Femur (tissue), 1 donor: ENCODE measurements at regions not wholly inside any gene's neighbourhood (a gene's known extent, or its start where the extent isn't known, plus 50 kb on each side); places are given as distances from the start of the nearest gene placed in this dataset.
"Not testable (repeated sequence)": the region's sequence is repeated elsewhere in the genome, so short reads cannot be mapped to it uniquely, and the experiment has no call there.

Experiments used
- DNase-seq: peaks from one replicate; pipeline ENCODE4 v3.0.0-alpha.2; 2017

GRCh38 chr17:64771980-64772844 lies 110.1 kb upstream of the SMURF2 start:
- DNase-seq, result no peak

- no peak for DNase-seq
These were observed 107.6 kb upstream of the SMURF2 start for GRCh38 chr17:64769712-64770111.

- DNase-seq, result no peak
These were observed 105.3 kb upstream of the SMURF2 start for GRCh38 chr17:64767269-64767997.

GRCh38 chr17:64765191-64765889 lies 103.2 kb upstream of the SMURF2 start:
- no peak for DNase-seq

GRCh38 chr17:64750891-64751677 lies 89.0 kb upstream of the SMURF2 start:
- DNase-seq, result no peak

GRCh38 chr17:64750478-64750877 lies 88.4 kb upstream of the SMURF2 start:
- DNase-seq, result no peak

- no peak for DNase-seq
These were observed 87.2 kb upstream of the SMURF2 start for GRCh38 chr17:64749306-64749705.

GRCh38 chr17:64747938-64748540 lies 85.9 kb upstream of the SMURF2 start:
- no peak for DNase-seq

GRCh38 chr17:64742326-64742725 lies 80.2 kb upstream of the SMURF2 start:
- peak; percentile 60 for DNase-seq

GRCh38 chr17:64741916-64742315 lies 79.8 kb upstream of the SMURF2 start:
- peak; percentile 79 for DNase-seq

- DNase-seq, result peak; percentile 76
These were observed 79.0 kb upstream of the SMURF2 start for GRCh38 chr17:64741038-64741641.

- peak; percentile 47 for DNase-seq
These were observed 77.4 kb upstream of the SMURF2 start for GRCh38 chr17:64739316-64740058.

GRCh38 chr17:64736804-64737492 lies 74.8 kb upstream of the SMURF2 start:
- DNase-seq, result no peak

GRCh38 chr17:64732336-64733006 lies 70.4 kb upstream of the SMURF2 start:
- peak; percentile 53 for DNase-seq

- DNase-seq, result not testable (repeated sequence)
These were observed 67.9 kb upstream of the SMURF2 start for GRCh38 chr17:64730023-64730422.

- DNase-seq, result no peak
These were observed 67.1 kb upstream of the SMURF2 start for GRCh38 chr17:64729201-64729600.

GRCh38 chr17:64728041-64728695 lies 66.1 kb upstream of the SMURF2 start:
- no peak for DNase-seq

- not testable (repeated sequence) for DNase-seq
These were observed 63.9 kb upstream of the SMURF2 start for GRCh38 chr17:64726025-64726424.

- peak; percentile 77 for DNase-seq
These were observed 62.1 kb upstream of the SMURF2 start for GRCh38 chr17:64724246-64724645.
